ENCODE measurements at regions not wholly inside any gene's neighbourhood (a gene's known extent, or its start where the extent isn't known, plus 50 kb on each side); places are given as distances from the start of the nearest gene placed in this dataset.
"Not testable (repeated sequence)": the region's sequence is repeated elsewhere in the genome, so short reads cannot be mapped to it uniquely, and the experiment has no call there.

DNA sequence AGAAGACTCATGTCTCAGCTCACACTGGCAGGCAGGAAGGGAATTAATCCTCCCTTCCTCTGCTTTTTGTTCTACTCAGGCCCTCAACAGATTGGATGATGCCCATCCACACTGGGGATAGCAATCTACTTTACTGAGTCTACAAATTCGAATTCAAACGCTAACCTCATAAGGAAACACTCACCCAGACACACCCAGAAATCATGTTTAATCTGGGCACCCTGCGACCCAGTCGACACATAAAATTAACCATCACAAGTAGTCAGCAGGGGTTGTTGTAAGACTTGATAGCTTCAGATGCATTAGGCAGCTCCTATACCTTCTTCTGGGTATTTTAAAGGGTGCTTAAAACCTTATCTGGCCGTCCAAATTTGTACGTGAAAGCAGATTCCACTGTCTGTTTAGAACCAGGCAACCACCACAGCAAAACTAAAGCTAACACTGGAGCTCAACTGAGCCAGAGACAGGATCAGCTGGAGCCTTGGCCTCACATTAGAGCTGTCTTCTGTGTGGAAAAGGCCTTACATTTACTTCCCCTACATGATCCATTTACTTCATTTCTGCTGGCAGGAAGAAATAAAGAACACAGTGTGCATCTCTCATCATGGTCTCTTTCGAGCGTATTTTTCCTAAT is 407.3 kb upstream of the PPP2R3A start:
- no peak for DNase-seq (ENCODE audit: low spot score)

DNA sequence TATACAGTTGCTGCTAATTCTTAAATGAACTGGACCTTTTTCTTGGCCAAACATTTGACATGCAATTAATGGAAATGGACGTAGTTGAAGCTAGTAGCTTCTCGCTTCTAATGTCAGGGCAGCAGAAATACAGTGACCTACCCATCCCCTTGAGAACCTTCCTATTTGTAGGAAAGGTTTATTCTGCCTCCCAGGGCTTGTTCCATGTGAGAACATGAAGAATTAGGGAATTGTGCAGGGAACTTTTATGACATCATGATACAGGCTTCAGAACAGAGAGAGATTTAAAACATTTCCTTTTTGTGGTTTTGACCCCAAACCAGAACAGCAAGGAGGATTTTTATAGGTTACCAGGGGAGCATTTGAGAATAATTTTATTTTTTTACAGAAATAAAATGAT is 406.6 kb upstream of the PPP2R3A start:
- DNase-seq (ENCODE audit: low spot score) = no peak

- no peak for DNase-seq (ENCODE audit: low spot score)
These were observed 405.7 kb upstream of the PPP2R3A start for GRCh38 chr3:135559802-135560201.

DNA sequence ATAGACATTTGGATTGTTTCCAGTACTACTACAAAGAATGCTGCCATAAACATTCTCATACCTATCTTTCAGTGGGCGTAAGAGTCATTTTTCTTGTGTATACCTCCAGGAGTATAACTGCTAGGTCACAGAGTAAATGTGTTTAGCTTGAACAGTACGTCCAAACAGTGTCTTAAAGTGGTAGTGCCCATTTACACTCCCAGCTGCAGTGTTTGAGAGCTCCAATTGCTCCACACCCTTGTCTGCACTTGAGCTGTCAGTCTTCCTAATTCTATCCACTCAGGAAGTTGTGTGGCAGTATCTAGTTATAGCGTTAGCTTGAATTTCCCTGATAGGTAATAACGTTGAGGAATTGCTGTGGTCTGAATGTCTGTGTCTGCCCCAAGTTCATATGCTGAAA is 404.7 kb upstream of the PPP2R3A start:
- no peak for DNase-seq (ENCODE audit: low spot score)

DNA sequence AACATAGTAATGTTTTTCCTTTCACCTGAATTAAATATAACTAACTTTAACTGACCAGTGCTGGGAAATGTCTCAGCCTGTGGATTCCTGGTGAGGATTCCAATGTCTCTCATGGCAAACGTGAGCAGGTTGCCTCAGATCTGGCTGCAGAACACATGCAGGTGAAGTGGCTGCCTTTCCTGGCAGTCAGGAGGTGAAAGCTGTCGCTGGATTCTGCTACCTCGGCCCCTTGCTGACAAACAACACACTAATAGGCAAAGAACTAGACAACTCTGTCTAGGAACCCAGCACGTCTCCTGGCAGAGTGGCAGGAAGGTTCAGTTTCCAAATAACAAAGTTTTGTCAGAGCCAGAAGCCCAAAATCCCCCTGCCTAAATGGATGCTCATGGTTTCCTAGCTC is 400.8 kb upstream of the PPP2R3A start:
- no peak for DNase-seq (ENCODE audit: low spot score)

DNA sequence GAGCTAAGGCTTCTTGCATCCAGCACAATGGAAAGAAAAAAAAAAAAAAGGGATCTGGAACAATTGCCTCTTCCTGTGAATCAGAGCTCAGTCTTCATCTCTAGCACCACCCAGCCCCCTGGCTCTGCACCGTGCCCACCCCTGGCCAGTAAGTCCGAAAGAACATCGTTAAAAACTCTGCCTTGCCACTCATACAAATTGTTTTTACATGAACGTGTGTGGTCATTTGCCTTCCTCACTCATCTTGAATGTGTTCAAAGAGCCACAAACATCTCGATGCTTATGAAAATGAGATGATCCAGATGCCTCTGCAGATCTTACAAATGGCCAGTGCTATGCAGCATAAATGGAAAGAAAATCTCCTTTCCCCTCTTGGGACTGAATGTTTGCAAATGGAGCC is 400.0 kb upstream of the PPP2R3A start:
- DNase-seq (ENCODE audit: low spot score) = no peak

DNA sequence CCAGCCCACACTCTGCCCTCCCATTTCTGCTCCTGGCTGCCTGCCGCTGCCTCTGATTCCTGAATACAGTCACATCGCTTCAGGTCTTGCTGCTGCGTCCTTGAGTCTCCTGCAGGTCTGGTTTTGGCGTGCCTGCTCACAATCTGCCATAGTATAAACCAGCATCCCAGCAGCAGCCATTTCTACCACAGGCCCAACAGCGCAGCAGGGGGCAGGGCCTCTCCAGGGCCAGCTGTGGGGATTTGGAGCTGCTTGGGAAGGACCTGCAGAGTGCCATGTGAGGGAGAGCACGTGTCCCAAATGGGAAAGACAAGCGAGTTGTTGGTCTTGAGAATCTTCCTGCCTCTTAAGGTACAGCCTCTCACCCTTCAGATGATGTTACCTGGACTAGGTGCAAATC is 398.3 kb upstream of the PPP2R3A start:
- no peak for DNase-seq (ENCODE audit: low spot score)

DNA sequence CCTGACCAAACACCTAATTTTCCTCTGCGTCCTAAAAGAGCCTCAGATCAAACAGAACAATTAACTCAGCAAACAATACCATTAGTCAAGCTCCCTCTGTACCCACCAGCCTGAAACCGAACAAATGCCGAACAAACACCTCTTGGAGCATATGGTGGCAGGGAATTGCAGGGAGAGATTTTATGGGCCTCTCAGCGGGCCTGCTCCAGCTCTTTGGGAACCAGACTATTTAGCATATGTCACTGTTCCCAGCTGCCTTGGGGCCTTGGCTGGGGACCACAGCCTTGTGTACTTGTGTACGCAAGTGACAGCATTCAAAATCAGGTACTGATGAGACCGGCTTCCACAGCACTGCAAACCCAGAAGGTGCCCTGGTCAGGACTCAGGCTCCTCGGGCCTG is 388.8 kb upstream of the PPP2R3A start:
- no peak for DNase-seq (ENCODE audit: low spot score)

GRCh38 chr3:135581806-135582205 is 383.7 kb upstream of the PPP2R3A start:
- no peak for DNase-seq (ENCODE audit: low spot score)

- no peak for DNase-seq (ENCODE audit: low spot score)
These were observed 382.7 kb upstream of the PPP2R3A start for GRCh38 chr3:135582800-135583199.

DNA sequence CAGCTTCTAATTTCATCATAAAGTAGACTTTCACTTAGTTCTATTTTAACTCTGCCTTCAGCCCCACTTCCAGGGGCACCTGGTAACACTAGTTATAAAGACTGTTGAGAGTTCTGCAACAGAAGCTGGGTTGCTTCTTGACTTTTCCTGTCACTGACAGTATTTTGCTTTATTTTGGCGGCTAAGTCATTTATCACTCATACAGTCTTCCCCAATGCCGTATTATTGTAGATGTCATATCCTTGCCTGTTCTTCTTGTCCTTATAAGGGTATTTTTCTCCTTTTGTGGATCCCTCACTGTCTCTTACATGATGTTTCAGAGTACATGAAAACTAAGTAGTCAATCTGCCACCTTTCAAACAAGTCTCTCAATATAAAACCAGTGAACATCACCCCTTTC is 369.0 kb upstream of the PPP2R3A start:
- no peak for DNase-seq (ENCODE audit: low spot score)

DNA sequence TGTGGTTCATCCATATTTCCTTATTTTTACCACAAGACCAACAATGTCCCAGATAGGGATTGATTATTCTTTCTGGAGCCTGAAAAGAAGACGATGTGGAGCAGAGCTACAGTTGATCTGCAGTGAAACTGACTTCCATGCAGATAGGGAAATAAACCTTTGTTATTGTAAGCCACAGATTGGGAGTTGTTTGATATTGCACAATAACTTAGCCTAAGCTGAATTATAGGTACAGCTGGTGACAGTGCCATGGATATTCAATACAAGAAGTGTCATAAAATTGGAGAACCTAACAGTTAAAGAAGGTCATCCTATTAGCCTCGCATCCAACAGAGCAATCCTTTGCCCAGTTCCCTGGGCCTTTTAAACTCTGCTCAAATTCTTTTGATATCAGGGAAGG is 367.7 kb upstream of the PPP2R3A start:
- no peak for DNase-seq (ENCODE audit: low spot score)

DNA sequence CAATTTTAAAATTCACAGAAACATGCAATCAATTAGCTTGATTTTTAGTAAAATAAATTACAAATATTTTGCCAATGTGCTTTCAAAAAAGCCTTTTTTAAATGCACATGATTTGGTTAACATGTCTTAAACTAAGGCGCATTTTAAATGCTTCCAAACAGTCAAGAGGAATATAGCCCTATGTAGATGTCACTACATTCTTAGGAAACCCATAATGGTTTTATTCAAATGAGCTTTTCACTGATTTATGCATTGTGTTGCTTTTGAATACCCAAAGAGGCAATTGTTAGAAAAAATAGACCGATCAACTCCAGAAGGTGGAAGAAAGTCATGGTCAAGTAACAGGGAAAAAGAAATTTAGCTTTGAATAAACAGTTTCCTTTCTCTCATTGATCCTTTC is 366.9 kb upstream of the PPP2R3A start:
- no peak for DNase-seq (ENCODE audit: low spot score)

DNA sequence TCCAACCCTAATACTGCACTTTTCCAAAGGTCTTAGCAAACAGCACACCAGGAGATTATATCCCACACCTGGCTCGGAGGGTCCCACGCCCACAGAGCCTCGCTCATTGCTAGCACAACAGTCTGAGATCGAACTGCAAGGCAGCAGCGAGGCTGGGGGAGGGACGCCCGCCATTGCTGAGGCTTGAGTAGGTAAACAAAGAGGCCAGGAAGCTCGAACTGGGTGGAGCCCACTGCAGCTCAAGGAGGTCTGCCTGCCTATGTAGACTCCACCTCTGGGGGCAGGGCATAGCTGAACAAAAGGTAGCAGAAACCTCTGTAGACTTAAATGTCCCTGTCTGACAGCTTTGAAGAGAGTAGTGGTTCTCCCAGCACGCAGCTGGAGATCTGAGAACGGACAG is 361.0 kb upstream of the PPP2R3A start:
- DNase-seq (ENCODE audit: low spot score) = not testable (repeated sequence)

DNA sequence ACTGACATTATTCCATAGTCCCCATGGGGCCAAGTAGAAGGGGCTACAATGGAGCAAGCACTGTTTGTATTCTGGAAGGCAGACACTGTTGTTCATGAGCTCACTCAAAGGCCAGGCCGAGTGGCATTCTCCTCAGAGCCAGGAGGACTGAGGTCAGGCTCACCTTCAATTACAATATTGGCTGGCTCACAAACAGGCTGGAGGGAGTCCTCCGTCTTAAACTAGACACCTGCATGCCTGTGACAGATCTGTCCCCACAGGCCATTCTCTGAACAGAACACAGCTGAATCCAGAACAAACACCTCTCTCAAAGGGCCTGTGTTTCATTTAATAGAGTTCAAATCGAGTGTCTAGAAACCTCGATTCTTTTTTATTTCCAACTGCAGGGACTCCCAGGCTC is 347.4 kb upstream of the PPP2R3A start:
- DNase-seq (ENCODE audit: low spot score) = no peak

DNA sequence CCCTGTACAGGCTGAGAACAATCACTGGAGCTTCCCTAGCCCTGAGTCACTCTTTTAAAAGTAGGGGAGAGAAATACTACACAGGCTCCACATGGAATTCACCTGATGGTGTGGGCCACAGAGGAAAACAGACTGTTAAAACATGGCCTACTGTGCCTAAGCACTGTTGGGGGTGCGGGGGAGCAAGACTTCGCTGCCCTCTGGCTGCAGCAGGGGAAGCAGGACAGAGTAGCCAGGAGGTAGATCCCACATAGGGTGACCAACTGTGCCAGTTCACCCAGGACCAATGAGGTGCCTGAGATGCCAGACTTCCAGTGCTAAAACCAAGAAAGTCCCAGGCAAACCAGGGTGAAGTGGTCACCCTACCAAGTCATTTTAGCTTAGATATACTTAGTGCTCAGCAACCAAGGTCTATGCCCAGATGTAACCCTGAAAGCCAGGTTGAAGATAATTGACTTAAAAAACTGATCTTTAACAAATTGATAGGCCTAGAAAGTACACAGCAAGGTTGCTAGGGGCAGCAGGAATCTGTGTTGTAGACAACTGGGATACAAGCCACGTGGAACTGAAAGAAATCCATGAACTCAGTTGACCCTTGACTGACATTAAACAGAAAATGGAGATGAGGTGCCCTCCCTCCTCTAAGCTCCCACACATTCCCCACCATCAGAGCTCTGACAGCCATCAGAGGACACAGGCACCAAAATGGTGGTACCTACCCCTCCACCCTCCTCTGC is 344.2 kb upstream of the PPP2R3A start:
- no peak for DNase-seq (ENCODE audit: low spot score)

- no peak for DNase-seq (ENCODE audit: low spot score)
These were observed 343.3 kb upstream of the PPP2R3A start for GRCh38 chr3:135622215-135622614.

DNA sequence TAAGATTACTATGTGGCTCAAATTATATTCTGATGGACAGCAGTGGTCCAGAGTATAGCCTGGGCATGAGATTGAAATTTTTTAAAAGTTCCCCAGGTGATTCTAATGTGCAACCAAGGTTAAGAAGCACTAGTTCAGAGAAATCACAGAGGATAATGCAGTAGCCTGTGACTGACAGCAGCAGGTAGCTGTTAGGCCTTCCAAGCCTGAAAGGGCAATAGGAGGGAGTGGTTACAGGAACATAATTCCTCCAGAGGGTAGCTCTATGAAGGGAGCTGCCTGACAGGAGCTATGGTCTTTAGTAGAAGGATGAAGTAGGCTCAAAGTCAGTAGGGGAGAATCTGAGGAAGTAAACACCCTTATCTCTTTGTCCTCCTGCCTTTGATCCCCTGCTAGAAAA is 342.9 kb upstream of the PPP2R3A start:
- no peak for DNase-seq (ENCODE audit: low spot score)

GRCh38 chr3:135623558-135623957 is 342.0 kb upstream of the PPP2R3A start:
- no peak for DNase-seq (ENCODE audit: low spot score)

DNA sequence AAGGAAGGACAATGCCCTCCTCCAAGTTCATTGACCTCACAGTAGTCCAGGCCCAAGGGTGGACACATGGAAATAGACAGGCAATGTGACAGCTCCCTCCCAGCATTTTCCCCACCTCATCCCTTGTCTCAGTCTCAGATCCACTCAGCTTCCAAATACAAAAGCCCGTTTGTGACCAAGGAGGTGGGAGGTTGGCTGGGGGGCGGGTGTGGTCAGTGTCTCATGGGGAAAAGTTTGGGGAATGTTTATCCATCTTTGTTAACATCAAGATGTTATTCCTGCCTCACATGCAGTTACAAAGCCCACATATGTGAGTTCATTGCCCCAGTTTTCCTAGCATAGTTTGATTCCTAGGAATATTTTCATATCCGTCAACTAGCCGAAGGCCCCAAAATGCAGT is 338.5 kb upstream of the PPP2R3A start:
- no peak for DNase-seq (ENCODE audit: low spot score)

DNA sequence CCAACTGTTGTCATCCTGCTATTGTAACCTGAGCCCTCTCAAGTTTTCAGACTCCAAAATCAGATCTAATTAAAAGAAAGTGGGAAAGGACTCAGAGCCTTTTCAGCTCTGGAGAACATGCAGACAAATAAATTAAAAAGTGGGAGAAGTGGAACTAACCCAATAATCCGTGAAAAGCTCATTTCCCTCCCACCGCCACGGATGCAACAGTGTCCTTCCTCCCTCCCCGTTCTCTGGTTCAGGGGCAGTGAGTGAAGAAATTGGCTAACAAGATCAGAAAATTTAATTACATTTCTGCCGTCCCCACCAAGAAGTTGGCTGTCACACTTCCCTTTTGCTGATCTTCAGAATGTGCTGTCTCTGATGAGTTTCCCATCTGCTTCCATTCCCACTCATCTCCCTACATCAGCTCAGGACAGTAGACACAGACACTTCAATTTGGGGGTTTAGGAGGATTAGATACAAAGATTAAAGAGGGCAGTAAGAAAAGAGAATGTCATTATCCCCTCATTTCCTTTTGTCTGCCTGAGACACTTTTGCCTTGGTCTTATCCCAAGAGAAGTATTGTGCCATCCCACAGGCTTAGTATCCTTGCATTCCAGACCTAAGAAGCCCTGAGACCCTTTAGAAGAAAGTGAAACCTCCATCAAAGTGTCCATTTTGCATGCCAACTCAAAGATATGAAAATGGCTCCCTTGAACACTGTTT is 335.7 kb upstream of the PPP2R3A start:
- DNase-seq (ENCODE audit: low spot score) = no peak

DNA sequence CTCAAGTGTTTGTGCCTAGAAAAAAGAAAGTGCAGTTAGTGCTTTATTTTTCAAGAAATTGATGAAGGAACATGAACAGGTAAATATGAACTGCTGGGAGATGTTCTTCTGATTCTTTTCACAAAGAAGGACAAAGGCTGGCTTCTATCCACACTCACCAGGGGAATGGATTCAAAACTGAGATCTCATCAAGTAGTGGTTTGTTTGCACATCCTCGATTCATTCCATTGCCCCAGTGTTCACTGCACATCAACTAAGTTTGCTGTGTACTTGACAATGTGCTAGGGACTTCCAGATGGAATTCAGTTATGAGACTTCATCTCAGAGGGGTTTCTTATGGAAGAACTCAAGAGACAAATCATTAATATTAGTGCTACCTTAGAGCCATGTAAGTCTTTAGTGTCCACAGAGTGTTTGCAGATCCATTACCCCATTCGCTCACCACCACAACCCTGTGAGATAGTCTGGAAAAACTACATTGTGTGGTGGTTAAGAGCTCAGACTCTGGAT is 332.9 kb upstream of the PPP2R3A start:
- DNase-seq (ENCODE audit: low spot score) = no peak

GRCh38 chr3:135633078-135633477 is 332.4 kb upstream of the PPP2R3A start:
- DNase-seq (ENCODE audit: low spot score) = no peak
